Stimulated activated CD8-positive, alpha-beta memory T cell treated with anti-CD3 and anti-CD28 coated beads, Interleukin-15, amount 100 ng/mL, for 24 hours (primary cell): ENCODE measurements at regions not wholly inside any gene's neighbourhood (a gene's known extent, or its start where the extent isn't known, plus 50 kb on each side); places are given as distances from the start of the nearest gene placed in this dataset.

Source experiments
- DNase-seq: peaks from one replicate; pipeline ENCODE4 v3.0.0-alpha.2; 2020; ENCODE audit warnings: low read depth

DNA sequence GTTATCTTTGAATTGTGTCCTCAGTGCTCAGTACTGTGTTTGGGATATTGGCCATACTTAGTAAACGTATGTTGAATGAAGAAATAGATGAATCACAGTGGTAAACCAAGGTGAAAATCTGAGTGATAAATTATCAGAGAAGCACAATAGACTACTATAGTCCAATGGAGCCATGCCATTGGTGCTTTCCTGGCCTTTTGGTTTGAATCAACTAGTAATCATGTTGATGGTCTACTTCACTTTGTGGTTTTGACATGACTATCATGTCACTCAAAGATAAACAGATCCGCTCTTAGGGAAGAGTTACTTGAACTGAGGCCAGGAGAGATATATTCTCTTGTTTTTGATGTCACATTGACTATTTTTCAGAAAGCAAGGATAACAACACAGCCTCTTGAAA, 86.1 kb upstream of the IGFBP3 start:
- no peak for DNase-seq

DNA sequence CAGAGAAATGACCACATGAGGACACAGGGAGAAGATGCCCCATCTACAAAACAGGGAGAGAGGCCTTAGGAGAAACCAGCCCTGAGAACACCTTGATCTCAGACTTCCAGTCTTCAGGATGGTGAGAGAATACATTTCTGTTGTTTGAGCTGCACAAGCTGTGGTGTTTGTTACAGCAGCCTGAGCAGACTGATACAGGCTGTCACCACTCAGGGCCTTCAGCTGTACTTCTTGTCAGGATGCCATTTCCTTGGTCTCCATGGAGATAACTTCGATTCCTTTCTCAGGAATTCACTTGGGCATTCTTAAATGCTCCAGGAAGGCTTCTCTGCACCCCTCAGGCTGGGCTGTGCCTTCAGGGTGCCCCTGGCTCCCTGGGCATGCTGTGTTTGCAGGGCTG, 85.7 kb upstream of the IGFBP3 start:
- no peak for DNase-seq

DNA sequence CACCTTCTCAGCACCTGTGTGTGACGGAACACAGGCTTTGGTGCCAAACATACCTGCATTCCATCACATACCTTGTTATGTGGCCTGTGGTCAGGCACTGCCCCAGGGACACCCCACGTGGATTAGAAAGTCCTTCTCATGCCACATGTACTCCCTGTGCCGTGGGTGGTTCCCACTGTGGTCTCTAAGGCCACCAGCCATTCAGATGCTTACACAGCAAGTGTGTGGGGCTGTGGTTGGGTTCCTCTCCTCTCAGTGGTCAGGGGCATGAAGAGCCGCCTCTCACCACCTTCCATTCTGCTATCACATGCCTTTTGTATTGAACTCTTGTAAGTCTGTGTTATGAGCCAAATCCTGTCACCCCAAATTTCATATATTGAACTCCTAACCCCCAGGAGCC, 85.1 kb upstream of the IGFBP3 start:
- DNase-seq: no peak

DNA sequence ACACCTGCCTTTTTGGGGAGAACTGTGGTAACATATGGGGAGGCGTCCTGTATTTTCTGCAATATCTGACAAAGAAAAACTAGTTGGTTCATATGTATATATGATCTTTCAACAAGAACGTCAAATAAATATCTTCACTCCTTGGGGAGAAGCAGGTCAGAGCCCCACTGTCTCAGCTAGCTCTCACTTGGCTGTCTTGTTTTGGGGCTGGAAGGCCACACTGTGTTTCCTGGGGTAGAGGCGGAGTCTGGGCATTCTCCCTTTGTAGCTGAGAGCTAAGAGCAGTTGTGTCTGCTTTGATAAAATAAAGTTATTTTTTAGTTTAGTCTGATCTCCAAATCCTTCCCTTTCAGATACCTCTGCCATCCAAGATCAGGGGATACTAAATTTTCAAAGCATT, 83.9 kb upstream of the IGFBP3 start:
- DNase-seq: no peak

DNA sequence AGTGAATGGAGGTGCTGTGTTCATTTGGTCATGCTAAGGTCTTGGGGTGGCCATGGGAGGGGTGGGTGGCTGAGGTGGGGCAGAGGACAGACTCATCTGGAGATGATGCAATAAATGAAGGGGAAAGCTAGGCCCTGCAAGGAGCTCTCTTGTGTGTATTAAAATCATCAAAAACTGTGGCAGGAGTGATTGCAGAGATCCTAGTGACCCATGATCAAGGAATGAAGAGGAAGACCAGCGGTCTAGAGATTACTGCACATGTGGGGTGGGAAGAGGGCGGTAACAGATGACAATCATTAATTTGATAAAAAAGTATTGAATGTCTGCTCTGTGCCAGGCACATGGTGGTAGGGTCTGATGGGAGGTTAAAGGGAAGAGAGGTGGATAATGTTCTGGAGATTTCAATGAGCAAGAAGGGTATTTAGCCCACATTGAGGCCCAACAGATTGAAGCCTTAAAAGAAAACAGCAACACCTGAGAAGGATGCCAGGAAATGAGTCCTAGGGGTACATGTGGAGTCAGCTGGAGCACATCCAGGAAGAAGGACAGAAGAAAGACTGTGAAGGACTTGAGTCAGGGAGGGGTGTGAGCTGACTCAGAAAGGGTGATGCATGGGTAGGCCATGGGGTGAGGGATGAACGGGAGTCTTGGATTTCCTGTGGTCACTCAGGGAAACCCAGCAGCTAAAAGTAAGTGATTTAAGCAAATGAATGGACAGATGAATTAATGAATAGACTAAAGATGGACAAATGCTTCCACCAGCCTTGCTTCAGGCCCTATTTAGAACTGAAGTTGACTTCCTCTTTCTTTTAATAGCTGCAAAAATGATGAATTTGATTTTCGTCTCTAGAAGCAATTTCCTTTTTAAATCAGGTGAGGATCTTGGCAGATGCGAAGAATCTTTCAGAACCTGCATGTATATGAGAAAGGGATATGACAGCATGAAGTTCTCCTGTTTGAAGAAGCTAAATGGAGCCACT, 83.1 kb upstream of the IGFBP3 start:
- DNase-seq: no peak

DNA sequence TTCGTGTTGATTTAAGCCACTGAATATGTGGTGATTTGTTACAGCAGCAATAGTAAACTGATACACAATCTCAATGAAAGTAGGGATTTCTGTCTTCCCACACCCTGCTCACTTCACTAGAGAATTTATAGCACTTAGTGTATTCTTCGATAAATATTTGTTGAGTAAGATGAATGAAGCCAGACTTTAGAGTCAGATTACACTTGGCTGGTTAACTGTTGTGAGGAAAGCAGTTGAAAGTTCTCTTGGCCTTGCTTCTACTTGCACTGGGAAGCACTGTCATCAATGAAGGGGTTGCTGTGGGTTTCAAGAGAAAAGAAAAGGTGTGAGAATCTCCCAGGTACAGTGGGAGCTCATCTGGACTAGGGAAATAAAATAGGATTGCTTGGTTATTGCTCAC, 82.1 kb upstream of the IGFBP3 start:
- DNase-seq: no peak

DNA sequence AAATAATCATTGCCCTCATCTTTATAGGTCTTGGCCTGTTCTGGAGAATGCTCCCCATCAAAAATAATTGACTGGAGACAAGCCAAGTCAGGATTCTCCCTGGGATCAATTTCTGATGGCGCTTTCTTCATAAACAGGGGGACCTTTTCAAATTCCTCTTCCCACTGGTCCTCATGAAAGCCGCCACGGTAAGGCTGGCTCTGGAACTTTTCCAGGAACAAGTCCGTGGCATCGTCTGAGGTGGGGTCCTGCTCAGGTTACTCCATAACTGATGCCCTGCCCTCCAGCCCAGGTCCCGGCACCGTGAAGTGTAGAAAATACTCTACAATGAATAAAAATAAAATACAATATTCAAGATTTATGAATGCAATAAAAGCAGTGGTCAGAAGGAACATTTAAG, 79.4 kb upstream of the IGFBP3 start:
- DNase-seq: no peak

DNA sequence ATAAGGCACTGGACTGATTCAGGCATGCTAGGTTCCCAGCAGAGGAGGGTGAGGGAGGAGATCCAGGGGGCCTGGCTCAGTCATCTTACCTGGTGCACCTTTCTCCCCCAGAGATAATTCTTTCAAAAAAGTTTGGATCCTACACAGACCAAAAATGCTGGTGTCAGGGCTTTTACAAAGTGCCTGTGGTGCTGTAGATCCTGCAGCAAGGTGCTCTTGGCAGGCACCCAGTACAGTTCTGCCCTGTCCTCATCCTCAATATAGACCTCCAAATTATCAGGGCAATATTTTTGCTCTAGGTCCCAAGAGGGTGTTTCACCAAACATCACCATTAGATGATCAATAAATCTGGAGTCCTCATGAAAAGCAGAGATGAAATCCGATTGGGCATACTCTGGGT, 78.5 kb upstream of the IGFBP3 start:
- no peak for DNase-seq

DNA sequence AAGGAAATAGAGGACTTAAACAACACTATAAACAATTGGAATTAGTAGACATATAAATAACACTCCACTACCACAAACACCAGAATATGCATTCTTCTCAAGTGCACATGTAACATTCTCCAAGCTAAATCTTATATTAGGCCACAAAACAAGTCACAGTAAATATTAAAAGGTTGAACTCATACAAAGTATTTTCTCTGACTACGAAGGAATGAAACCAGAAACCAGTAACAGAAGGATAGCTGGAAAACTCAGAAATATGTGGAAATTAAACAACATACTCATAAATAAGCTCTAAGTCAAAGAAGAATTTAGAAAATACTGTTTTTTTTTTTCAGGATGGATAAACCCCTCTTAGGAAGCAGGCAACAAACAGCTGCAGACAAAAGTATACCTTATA, 77.4 kb upstream of the IGFBP3 start:
- DNase-seq: no peak

DNA sequence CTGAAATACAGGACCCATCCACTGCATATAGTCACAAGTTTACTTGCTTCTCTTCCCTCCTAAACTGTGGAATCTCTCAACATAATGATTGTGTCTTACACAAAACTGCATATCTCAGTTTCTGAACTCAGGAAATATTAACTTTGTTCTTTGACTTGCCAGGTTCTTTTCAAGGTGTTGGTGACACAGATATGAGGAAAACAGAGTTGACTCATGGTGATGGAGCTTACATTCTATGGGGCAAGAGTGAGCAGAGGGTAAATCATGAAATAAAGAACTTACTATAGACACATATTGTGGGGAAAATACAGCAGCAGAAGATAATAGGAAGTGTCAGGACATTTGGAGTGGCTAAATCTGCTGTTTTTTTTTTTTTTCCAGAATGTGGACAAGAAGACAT, 72.5 kb upstream of the IGFBP3 start:
- DNase-seq: no peak

DNA sequence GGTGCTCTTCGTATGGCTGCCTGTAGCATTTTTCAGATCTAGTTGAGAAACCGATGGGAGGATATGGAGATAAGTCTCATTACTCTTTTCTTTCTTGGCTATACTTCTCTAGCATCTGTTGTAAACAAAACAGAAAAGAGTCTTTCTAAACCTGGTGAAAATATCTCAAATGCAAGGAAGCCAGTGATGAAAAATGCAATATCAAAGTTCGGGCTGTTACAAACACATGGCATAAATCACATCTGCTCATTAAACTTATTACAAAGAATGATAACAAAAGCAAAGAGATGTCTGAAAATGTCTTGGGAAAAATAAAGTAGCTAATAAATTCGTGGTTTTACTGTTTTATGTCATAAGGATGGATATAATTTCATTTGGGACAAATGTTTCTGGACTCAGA, 71.8 kb upstream of the IGFBP3 start:
- DNase-seq: no peak

DNA sequence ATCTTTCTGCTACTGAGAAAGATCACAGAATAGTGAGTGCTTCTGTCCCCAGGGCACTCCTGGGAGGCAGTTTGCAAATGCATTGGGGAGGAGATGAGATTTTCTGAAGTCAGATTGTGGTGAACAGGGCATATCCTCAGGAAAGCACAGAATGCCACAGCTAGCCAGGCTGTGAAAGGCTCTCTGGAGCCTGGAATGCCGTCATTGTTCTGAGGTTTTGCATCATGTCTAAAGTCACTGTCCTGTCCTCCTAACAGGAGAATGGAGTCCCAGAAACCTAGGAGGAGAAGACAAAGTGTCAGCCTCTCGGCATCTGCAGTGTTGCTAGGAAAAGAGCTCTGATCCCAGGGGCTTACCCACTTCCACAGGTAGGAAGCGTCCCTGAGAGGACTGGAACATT, 69.2 kb upstream of the IGFBP3 start:
- DNase-seq: no peak

DNA sequence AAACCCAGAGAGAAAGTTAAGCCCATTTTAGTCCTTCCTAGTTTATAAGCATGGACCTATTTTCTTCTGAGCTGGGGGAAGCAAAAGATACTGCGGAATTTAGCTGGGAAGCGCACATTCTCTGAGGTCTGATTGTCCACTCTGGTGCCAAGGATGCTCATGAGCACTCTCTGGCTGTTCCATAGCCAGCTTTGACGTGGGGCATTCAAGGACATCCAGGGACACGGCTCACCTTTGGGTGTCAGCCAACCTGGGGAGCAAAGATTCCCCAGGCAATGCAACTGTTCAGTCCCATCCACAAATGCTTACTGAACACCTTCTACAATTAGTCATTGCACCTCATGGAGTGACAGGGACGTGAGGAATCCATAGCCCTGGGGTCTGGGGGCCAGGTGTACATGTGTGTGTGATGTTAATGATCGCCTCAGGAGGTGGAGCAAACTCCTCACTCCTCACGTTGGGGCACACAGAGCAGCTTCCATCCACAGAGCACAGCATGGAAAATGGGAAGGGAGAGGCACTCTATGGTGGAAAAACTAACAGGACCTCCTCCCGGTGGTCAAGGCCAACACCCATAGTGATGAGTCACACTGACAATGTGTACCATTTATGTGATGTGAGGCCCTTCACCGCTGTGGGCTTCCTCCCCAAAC, 67.5 kb upstream of the IGFBP3 start:
- no peak for DNase-seq

DNA sequence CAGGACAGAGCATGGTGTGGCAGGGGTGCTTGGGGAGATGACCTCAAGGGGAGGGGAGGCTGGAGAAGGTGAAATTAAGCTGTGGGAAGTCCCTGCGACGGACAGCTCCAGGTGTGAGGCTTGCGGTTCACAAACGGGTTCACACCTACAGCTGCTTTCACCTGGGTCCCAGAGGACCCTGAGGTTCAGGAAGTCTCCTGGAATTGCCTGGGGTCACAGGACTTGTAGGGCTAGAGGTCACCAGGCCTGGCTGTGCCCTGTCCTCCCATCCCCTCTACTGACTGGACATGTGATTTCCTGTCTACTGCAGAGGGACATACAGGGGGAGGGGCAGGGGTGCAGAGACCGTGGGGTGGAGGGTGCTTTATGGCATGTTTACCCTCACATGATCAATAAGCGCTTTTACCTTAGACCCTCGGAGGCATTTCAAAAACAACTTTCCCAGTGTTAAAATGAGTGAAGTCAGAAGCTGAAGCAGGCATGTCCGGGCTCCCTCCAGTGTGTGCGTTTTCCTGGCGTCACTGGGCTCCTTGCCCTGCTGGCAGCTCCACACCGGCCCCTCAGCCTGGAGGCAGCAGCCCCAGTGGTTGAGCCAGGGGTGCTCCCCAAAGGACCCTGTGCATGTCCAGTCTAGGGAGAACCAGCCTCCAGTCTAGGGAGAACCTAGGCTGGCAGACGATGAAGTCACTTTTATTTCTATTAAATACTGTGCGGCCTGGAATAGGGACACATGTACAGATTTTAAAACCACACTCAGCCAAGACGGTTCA, 66.6 kb upstream of the IGFBP3 start:
- DNase-seq: no peak

DNA sequence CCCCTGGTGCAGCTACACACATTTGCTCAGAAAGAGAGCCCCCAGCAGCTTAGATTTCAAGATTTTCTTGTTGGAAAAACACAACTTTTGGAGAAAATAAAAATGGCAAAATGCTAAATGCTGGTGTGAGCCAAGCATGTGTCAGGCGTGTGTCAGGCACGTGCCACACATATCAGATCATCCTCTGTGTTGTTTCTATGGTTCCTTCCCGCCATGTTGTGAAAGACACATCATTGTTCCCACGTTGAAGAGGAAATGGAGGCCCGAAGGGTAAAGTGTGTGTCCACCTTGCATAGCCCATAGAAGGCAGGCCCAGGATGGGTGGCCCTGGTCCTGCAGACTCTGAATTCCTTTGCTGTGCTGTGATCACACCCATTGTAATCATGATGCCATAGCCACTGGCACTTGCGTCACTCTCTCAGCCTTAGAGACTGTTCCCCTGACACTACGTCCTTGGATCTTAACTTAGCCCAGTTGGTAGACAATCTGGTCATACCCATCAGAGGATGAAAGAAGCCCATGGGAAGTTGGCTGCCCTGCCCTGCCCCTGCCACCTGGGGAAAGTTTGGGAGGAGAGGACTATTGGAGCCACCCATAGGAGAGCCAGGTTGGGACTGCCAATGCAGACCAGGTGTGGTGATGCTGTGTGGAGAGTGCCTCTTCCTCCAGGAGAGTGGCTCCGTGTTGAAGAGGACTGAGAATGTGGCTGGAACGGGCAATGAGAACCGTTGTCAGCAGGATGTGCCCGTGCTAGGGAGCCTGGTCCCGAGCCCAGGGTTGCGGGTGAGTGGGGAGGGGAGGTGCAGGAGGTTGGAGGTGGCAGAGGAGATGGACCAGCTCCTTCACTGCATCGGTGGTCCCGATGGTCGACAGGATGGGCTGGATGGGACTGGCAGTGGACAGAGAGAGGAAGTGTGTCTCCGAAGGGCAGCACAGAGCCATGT, 65.6 kb upstream of the IGFBP3 start:
- DNase-seq: no peak

DNA sequence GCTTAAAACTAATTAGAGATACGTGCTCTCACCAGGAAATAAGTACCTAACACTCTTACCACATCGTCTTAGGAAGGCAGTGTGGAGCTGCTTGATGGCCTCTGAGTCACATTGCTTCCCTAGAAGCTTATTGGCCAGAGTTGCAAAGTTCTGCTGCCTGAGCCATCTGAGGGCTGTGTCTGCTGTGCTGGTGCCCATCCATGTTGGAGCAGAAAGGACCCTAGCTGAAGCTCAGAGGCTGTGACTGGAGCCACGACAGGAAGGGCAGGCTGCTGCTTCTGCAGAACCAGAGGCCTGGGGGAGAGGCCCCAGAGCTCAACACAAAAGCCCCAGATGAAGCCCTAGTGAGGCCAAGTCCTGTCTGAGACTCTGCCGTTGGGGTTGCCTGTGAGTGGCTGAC, 64.8 kb upstream of the IGFBP3 start:
- DNase-seq: no peak

DNA sequence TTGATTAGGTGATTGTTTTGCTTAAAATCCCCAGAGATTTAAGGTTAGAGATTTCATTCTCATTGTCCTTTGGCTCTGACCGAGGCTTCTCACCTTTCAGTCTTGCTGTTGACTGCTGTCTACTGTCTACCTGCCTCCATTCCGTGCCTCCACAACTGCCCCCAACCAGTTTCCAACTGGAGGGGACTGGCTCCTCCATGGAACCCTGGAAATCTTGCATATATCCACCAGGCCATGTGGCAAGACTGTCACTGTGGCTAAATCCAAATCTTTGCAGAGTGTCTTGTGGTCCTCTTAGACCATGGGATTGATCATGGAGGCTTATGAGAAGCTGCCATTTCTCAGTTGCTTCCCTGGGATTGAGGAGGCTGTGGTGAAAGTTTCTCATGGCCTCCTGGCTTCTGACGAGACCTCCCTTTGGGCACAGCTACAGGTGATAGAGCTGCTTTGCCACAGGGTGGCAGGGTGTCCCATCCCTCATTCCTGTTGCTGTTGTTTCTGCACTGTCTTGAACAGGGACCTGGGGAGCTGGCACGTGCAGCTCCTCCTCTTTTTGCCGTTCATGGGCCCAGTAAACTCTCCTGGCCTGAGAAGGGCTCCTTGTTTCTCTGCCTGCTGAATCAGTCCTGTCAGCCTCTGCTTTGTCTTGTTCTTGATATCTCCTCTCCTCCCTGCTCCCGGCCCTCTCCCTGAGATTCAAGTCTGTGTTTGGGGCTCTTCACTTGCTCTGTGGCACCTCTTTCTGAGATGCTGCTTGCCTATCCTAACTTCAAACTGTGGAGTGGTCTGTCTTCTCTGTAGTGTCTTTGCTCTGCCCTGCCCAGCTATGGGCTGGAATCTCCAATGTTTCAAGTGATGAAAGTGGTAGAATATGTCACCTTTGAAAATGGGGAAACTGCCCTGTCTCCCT, 63.6 kb upstream of the IGFBP3 start:
- no peak for DNase-seq

DNA sequence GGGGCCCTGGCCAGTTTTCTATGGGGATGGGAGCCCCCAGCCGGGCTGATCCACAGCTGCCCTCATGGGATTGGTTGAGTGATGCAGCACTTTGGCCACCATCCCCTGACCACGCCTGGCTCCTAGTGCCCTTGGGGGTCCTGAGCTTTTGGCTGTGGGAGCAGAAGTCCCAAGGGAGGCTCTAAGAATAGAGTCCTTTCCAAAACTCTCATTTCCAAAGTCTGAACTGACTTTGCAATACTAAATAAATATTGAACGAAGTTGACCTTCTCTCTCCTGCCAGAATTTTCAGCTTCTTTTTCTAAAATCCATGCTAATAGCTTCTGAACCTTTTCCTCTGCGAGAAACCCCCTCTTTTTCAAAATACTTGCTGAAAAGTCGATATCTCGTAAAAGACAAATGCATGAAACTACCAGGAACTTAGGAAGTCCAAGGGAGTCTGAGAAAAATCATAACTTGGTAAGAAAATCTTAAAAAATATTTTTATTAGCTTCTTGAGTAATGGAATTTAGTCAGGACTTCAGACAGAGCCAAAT, 62.7 kb upstream of the IGFBP3 start:
- no peak for DNase-seq

DNA sequence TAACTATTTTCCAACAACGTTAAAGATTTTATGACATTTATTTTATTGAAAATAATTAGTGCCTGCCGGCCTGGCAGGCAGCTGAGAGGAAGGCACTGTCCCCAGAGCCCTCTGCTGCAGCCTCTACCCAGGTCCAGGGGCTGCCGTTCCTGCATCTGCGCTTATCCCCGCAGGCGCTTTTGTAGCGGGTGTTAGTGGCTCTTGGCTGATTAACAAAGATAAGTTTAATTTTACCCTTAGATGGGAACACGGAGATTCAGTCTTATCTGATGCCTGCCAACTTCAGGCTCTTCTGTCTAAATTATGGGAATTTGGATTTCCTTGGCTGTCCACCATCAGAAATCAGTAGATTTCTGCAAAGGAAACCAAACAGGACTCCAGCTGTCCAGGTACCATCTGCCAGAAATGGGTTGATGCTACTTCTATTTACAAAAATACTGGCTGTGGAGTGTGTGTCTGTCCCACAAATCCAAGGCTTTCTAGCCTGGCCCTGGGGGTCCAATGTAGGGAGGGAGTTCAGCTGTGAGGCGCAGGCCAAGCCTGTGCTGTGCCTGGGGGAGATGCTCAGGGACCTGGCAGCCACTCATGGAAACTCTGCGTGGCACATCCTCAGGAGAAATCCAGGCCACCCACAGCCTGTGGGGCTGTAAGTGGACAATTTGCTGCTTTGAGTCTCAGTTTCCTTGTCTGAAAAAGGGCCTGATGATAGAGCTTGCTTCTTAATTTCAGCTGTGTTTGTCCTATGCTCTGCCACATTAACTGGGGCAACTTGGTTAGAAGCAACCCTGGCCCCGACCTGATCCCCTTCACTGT, 62.0 kb upstream of the IGFBP3 start:
- DNase-seq: no peak
